ENCODE measurements at regions not wholly inside any gene's neighbourhood (a gene's known extent, or its start where the extent isn't known, plus 50 kb on each side); places are given as distances from the start of the nearest gene placed in this dataset.
"Not testable (repeated sequence)": the region's sequence is repeated elsewhere in the genome, so short reads cannot be mapped to it uniquely, and the experiment has no call there.

GRCh38 chr3:174336784-174337183 lies 522.4 kb upstream of the NAALADL2 start:
- DNase-seq = no peak

GRCh38 chr3:174337227-174337626 lies 521.9 kb upstream of the NAALADL2 start:
- DNase-seq = no peak

- DNase-seq = no peak
Observed at GRCh38 chr3:174340624-174341587, 518.2 kb upstream of the NAALADL2 start.

- no peak for DNase-seq
Observed at GRCh38 chr3:174342171-174342570, 517.0 kb upstream of the NAALADL2 start.

GRCh38 chr3:174342941-174343501 lies 516.1 kb upstream of the NAALADL2 start:
- no peak for DNase-seq

- DNase-seq = no peak
Observed at GRCh38 chr3:174346141-174346540, 513.0 kb upstream of the NAALADL2 start.

- DNase-seq = no peak
Observed at GRCh38 chr3:174346571-174346970, 512.6 kb upstream of the NAALADL2 start.

- DNase-seq = no peak
Observed at GRCh38 chr3:174347474-174348138, 511.5 kb upstream of the NAALADL2 start.

GRCh38 chr3:174352227-174352626 lies 506.9 kb upstream of the NAALADL2 start:
- DNase-seq = no peak

- DNase-seq = no peak
Observed at GRCh38 chr3:174355505-174355904, 503.6 kb upstream of the NAALADL2 start.

GRCh38 chr3:174356596-174356995 lies 502.5 kb upstream of the NAALADL2 start:
- DNase-seq = no peak

GRCh38 chr3:174358252-174358651 lies 500.9 kb upstream of the NAALADL2 start:
- no peak for DNase-seq

GRCh38 chr3:174362556-174362955 lies 496.6 kb upstream of the NAALADL2 start:
- no peak for DNase-seq

- DNase-seq = no peak
Observed at GRCh38 chr3:174363256-174363655, 495.9 kb upstream of the NAALADL2 start.

GRCh38 chr3:174365796-174366195 lies 493.3 kb upstream of the NAALADL2 start:
- DNase-seq = no peak

GRCh38 chr3:174366904-174367303 lies 492.2 kb upstream of the NAALADL2 start:
- not testable (repeated sequence) for DNase-seq

- DNase-seq = no peak
Observed at GRCh38 chr3:174376346-174376745, 482.8 kb upstream of the NAALADL2 start.

GRCh38 chr3:174377096-174377495 lies 482.0 kb upstream of the NAALADL2 start:
- no peak for DNase-seq

- DNase-seq = no peak
Observed at GRCh38 chr3:174377684-174378083, 481.4 kb upstream of the NAALADL2 start.

- no peak for DNase-seq
Observed at GRCh38 chr3:174382878-174383277, 476.3 kb upstream of the NAALADL2 start.

- no peak for DNase-seq
Observed at GRCh38 chr3:174387736-174388135, 471.4 kb upstream of the NAALADL2 start.

GRCh38 chr3:174397848-174398247 lies 461.3 kb upstream of the NAALADL2 start:
- no peak for DNase-seq

GRCh38 chr3:174398761-174399160 lies 460.4 kb upstream of the NAALADL2 start:
- DNase-seq = no peak

GRCh38 chr3:174403831-174404230 lies 455.3 kb upstream of the NAALADL2 start:
- no peak for DNase-seq

All from activated CD4-positive, CD25-positive, alpha-beta regulatory T cell (primary cell).